NCI-H128 (cell line): ENCODE measurements at regions not wholly inside any gene's neighbourhood (a gene's known extent, or its start where the extent isn't known, plus 50 kb on each side); places are given as distances from the start of the nearest gene placed in this dataset.
"Not testable (repeated sequence)": the region's sequence is repeated elsewhere in the genome, so short reads cannot be mapped to it uniquely, and the experiment has no call there.

Experiments used
- DNase-seq: peaks from one replicate; lab custom pipeline; 2025; ENCODE audit not compliant: unreplicated experiment; lab: John Stamatoyannopoulos, UW

DNA sequence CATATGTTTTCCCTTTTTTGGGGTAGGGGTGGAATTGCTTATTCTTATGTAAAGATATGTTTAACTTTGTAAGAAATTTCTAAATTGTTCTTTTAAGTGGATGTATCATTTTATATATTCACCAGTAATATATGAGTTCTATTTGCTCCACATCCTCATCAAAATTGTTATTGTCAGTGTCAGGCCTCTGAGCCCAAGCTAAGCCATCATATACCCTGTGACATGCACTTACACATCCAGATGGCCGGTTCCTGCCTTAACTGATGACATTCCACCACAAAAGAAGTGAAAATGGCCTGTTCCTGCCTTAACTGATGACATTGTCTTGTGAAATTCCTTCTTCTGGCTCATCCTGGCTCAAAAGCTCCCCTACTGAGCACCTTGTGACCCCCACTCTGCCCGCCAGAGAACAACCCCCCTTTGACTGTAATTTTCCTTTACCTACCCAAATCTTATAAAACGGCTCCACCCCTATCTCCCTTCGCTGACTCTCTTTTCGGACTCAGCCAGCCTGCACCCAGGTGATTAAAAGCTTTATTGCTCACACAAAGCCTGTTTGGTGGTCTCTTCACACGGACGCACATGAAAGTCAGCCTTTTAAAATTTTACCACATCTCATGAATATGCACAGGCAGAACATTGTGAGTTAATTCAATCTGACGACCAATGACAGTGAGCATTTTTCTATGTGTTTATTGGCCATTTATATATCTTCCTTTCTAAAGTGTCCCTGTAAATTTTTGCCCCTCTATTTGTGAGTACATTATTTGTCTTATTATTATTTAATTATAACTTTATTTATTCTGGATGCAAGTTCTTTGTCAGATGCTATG, 176.8 kb downstream of the CDC14C start:
- DNase-seq = not testable (repeated sequence)

GRCh38 chr7:49102411-49102810, 178.1 kb downstream of the CDC14C start:
- DNase-seq = no peak

DNA sequence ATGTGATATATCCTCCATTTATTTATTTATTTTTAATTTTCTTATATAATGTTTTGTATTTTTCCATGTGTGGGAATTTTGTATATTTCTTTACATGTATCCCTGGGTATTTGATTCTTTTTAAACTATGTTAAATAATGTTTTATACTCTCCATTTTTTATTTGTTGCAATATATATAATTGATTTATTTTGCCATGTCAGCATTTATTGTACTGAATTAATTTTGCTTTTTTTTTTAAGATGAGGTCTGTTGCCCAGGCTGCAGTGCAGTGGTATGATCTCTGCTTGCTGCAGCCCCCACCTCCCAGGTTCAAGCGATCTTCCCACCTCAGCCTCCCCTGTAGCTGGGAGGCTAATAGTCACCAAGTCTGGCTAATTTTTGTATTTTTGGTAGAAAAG, 187.4 kb downstream of the CDC14C start:
- no peak for DNase-seq

- DNase-seq = no peak
Observed at GRCh38 chr7:49112222-49112621, 187.9 kb downstream of the CDC14C start.

- no peak for DNase-seq
Observed at GRCh38 chr7:49112647-49113046, 188.3 kb downstream of the CDC14C start.

- DNase-seq = no peak
Observed at GRCh38 chr7:49119706-49120105, 195.4 kb downstream of the CDC14C start.

GRCh38 chr7:49125246-49125645, 200.9 kb downstream of the CDC14C start:
- DNase-seq = no peak

DNA sequence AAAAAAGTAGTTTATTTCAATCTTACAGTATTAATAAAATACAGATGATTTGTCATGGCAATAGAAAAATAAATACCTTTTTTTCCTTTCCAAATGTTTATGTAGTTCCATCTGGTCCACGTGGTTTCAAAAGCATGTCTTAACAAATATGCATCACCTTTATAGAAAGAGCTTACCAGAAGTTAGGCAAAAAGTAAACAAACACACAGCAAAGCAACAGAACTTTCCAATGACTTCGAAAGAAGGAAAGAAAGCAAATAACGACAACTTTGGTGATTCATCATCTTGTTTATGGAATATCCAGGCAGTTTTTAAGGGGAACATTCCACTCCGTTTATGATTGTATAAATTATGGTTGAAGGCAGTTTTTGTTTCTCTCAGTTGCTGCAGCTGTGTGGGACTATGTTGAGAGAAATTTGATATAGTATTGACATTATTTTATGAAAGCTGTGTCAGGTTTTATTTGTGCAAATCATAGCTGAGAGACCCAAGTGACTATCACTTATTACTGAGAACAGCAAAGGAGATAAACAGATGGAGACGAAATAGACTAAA, 203.1 kb downstream of the CDC14C start:
- no peak for DNase-seq

DNA sequence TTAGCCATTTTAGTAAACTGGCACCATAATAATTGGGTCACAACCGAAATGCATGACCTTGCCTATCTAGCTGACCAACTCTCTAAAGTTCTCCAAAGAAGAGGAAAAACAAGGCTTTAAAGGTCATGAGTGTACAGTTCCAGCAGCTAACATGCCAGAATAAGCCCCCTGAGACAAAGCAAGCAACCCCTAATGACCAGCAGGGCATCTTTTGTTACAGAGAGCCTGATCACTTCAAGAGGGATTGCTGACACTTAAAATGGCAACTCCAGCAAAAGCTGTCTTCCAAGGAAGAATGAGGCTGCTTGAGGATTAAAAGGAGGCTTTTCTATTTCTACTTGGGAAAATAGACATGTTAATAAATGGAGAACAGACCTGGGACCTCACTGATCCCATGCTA, 213.6 kb downstream of the CDC14C start:
- no peak for DNase-seq

DNA sequence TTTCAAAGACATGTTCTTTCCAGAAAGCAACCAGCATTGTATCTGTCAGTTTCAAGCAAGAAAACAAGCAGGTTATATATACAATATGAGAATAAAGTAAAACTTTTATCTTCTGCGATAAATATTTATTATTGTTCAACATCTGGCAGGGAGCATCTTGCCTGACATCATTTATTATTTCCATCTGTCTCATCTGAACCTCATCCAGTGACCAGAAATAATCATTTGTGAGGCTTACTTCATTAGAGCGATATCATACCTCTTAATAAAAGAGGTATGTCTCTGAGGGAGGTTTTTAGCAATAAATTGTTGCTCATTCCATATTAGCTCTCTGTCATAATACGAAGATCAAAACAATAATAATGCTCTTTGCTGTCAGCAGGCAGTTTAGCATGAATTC, 226.1 kb downstream of the CDC14C start:
- no peak for DNase-seq

DNA sequence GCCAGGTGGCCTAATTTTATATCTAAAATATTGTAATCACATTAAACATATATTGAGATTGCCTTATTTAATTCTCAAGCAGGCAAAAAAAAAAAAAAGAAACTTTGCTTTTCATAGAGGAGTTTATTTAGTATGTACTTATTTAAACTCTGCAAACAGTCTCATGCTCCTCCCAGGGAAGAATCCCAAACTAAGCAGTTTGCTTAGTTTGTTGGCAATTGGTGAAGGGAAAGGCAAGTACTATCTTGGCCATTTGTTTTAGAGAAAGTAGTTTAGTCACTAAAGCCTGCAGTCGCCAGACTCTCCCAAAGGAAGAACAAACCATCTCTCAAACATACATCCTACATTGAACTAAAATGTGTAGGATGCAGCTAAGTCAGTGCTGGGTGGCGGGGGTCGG, 226.8 kb downstream of the CDC14C start:
- no peak for DNase-seq

GRCh38 chr7:49158321-49158720, 234.0 kb downstream of the CDC14C start:
- no peak for DNase-seq

GRCh38 chr7:49159536-49159935, 235.2 kb downstream of the CDC14C start:
- no peak for DNase-seq

DNA sequence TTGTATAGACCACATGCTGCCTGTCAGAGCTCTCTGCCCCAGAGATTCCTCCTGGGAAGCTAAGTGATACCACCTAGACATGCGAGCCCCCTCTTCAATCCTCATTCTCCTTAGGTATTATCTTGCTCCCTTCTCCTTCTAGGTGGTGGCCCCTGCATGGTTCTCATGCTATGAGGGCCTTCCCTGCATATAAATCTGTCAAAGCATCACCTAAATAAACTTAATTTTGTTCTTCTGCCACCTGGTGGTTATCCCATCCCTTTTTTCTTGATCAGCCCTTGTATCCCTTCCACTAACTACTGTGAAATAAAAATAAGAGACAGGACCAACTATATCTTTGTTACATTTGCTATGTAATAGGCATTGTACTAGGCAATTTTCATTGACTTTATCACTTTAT, 242.1 kb downstream of the CDC14C start:
- DNase-seq = no peak

DNA sequence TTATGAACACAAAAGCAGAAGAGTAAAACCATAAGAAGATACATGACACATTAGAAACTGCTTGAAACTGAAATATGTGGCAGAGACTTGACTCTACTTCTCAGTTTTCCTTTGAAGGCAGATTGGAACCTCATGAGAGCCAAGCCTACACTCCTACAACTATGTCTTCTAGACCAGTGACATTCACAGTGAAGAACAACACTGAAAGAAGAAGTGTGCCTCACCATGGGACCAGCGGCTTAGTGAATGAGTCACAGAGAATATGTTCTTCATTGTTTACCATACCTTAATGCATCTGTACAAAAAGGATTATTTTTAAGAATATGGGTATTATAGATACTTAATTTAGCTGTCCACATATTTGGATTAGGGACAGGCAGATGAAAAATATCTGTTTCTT, 248.3 kb downstream of the CDC14C start:
- DNase-seq = no peak

GRCh38 chr7:49174396-49174795, 250.0 kb downstream of the CDC14C start:
- DNase-seq = no peak

DNA sequence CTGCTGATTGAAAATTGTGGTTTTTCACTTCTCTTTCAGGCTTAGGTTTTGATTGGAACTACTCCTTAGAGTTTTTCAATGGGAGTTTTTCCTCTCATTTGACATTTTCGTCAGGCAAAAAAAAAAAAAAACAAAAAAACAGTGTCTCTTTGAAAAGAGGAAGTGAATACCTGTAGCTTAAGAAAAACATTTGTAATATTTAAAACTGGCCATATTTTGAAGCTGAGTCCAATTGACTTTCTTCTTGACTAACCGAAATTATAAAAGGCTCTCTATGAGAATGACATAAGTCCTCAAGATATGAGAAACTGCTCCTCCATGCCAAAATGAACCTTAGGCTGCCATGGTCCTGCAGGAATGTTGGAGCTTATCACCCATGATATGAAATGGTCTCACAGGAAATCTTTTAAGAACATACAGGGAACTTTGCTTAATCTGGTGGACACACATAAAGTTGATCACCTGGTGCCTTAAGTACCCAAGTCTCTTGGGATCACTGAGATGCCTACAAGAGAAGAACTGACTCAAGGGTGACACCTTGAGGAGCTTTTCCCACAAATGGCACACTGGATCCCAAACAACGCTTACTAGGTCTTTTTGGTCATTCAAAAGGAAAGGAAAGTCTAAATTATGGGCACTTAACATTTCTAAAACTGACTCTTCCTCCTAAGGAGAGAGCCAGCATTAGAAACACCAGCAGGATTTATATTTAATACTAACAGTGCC, 263.4 kb downstream of the CDC14C start:
- no peak for DNase-seq

- DNase-seq = no peak
Observed at GRCh38 chr7:49228426-49229098, 304.2 kb downstream of the CDC14C start.

- no peak for DNase-seq
Observed at GRCh38 chr7:49229246-49229645, 304.9 kb downstream of the CDC14C start.

DNA sequence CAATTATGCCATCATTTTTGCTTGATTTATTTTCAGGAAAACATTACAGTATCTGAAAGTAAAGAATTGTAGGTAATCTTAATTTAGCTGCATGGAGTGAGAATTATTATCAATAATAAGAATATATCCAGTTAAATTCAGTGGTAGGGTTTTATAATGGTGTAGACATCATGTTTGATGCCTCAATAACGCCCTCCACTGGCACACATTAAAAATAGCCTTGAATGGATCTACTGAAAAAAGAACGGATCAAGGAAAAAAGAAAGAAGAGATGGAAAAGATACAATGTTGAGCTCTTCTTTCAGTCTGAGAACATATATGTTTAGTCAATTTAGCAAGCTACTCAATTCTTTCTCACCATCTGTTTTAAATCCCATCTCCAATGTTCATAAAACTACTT, 319.2 kb downstream of the CDC14C start:
- DNase-seq = no peak

- no peak for DNase-seq
Observed at GRCh38 chr7:49244543-49244942, 320.2 kb downstream of the CDC14C start.

GRCh38 chr7:49245062-49245461, 320.7 kb downstream of the CDC14C start:
- DNase-seq = no peak
